SK-N-SH (cell line): ENCODE measurements at regions not wholly inside any gene's neighbourhood (a gene's known extent, or its start where the extent isn't known, plus 50 kb on each side); places are given as distances from the start of the nearest gene placed in this dataset.

Source experiments
- CTCF ChIA-PET: fragments of 300-600, 350-600 bp; formaldehyde crosslinking; extraction: SDS; loops from one replicate; lab custom pipeline; 2021; lab: Yijun Ruan, JAX
- POLR2A ChIA-PET: fragments of 350-600 bp; sonication (Branson Sonifier 250); formaldehyde crosslinking; extraction: SDS; loops from one replicate; lab custom pipeline; 2020; ENCODE audit warnings: antibody characterized with exemption, inconsistent platforms; lab: Yijun Ruan, JAX
- DNase-seq: peaks from one replicate; pipeline ENCODE4 v3.0.0; 2012
- H2AFZ ChIP-seq: fragments of 200-600 bp; sonication (generic); 2 replicates; pipeline ENCODE4 v1.8.1; 2016; ENCODE audit warnings: antibody characterized with exemption, mild to moderate bottlenecking, low read depth
- H3F3A ChIP-seq: fragments of 200-600 bp; sonication (generic); replicated peaks from 2 replicates; pipeline ENCODE3; 2016; ENCODE audit warnings: antibody characterized with exemption, mild to moderate bottlenecking; ENCODE audit not compliant: insufficient read depth
- H3K27ac ChIP-seq, 2 experiments: fragments of 200-500 bp in 1 of 2; fragments of 200-600 bp in 1 of 2; sonication (Bioruptor generic) in 1 of 2; sonication (generic), shearing (Covaris generic) in 1 of 2; 2 replicates each; pipeline versions ENCODE4 v1.5.1 to v1.6.1; 2014 to 2016; ENCODE audit warnings: low read depth in 2 of 2, inconsistent platforms in 1 of 2, low read length in 1 of 2, mild to moderate bottlenecking in 1 of 2, mixed read lengths in 1 of 2
- H3K27me3 ChIP-seq: fragments of 200-600 bp; sonication (generic), shearing (Covaris generic); 2 replicates; pipeline ENCODE4 v1.6.1; 2016; ENCODE audit warnings: mixed run types; ENCODE audit not compliant: insufficient read depth
- H3K36me3 ChIP-seq, 2 experiments: fragments of 200-500 bp in 1 of 2; fragments of 200-600 bp in 1 of 2; sonication (Bioruptor generic) in 1 of 2; sonication (generic) in 1 of 2; replicated peaks in 1 of 2; 2 replicates each; pipeline versions ENCODE3 to v1.5.1; 2014 to 2016; ENCODE audit warnings: low read length in 1 of 2, mild to moderate bottlenecking in 1 of 2; ENCODE audit not compliant: insufficient read depth in 2 of 2, control insufficient read depth in 1 of 2
- H3K4me1 ChIP-seq, 2 experiments: fragments of 200-500 bp in 1 of 2; fragments of 200-600 bp in 1 of 2; sonication (Bioruptor generic) in 1 of 2; sonication (generic), shearing (Covaris generic) in 1 of 2; 2 replicates each; pipeline versions ENCODE4 v1.5.1 to v1.6.1; 2014 to 2016; ENCODE audit warnings: low read depth in 1 of 2, low read length in 1 of 2, mixed run types in 1 of 2; ENCODE audit not compliant: insufficient read depth in 2 of 2, control insufficient read depth in 1 of 2
- H3K4me2 ChIP-seq: fragments of 200-600 bp; sonication (generic), shearing (Covaris generic); 2 replicates; pipeline ENCODE4 v1.6.1; 2017; ENCODE audit warnings: mixed run types
- H3K4me3 ChIP-seq, 2 experiments: fragments of 200-500 bp in 1 of 2; fragments of 200-600 bp in 1 of 2; sonication (Bioruptor generic) in 1 of 2; sonication (generic), shearing (Covaris generic) in 1 of 2; 2 replicates each; pipeline versions ENCODE4 v1.5.1 to v1.8.1; 2014 to 2016; ENCODE audit warnings: low read depth in 2 of 2, inconsistent platforms in 1 of 2, low read length in 1 of 2, mild to moderate bottlenecking in 1 of 2, mixed read lengths in 1 of 2, moderate library complexity in 1 of 2
- H3K79me2 ChIP-seq: fragments of 200-600 bp; sonication (generic); 2 replicates; pipeline ENCODE4 v1.8.1; 2017; ENCODE audit warnings: mild to moderate bottlenecking; ENCODE audit not compliant: insufficient read depth
- H3K9ac ChIP-seq: fragments of 200-600 bp; sonication (generic); 2 replicates; pipeline ENCODE4 v1.6.1; 2017; ENCODE audit warnings: mixed run types
- H3K9me2 ChIP-seq: fragments of 200-600 bp; sonication (generic); 2 replicates; pipeline ENCODE4 v1.6.1; 2017; ENCODE audit warnings: mixed run types
- H3K9me3 ChIP-seq: fragments of 200-600 bp; sonication (generic); 2 replicates; pipeline ENCODE4 v1.6.1; 2017; ENCODE audit warnings: mixed run types, mild to moderate bottlenecking, moderate library complexity
- H4K20me1 ChIP-seq: fragments of 200-600 bp; sonication (generic); 2 replicates; pipeline ENCODE4 v1.6.1; 2017; ENCODE audit warnings: mild to moderate bottlenecking, mixed run types; ENCODE audit not compliant: insufficient read depth
- CHD2 ChIP-seq: fragments of 150-350 bp; IDR thresholded peaks from 2 replicates; pipeline ENCODE4 v1.6.1; 2018; ENCODE audit warnings: low read length; ENCODE audit not compliant: partially characterized antibody
- EP300 ChIP-seq, 2 experiments: IDR thresholded peaks; 2 replicates each; pipeline versions ENCODE4 v1.4.0 to v1.6.1; 2012; ENCODE audit warnings: borderline replicate concordance in 1 of 2, low read depth in 1 of 2, low read length in 1 of 2
- FOSL2 ChIP-seq: IDR thresholded peaks from 2 replicates; pipeline ENCODE4 v1.4.0; 2012; ENCODE audit warnings: low read depth, mild to moderate bottlenecking, moderate library complexity, borderline replicate concordance
- FOXJ3 ChIP-seq: sonication (generic); formaldehyde crosslinking; IDR thresholded peaks from 2 replicates; pipeline ENCODE4 v1.5.1; 2020; ENCODE audit warnings: mild to moderate bottlenecking, missing genetic modification reagents
- GATA2 ChIP-seq: sonication (generic); formaldehyde crosslinking; IDR thresholded peaks from 2 replicates; pipeline ENCODE4 v1.5.0; 2020; ENCODE audit warnings: mild to moderate bottlenecking, missing genetic modification reagents
- MAX ChIP-seq: IDR thresholded peaks from 2 replicates; pipeline ENCODE4 v1.4.0; 2012; ENCODE audit warnings: low read depth
- NFIC ChIP-seq: IDR thresholded peaks from 2 replicates; pipeline ENCODE4 v1.4.0; 2012; ENCODE audit warnings: borderline replicate concordance
- PBX3 ChIP-seq: IDR thresholded peaks from 2 replicates; pipeline ENCODE4; 2012
- POLR2AphosphoS5 ChIP-seq: IDR thresholded peaks from 2 replicates; pipeline ENCODE4 v1.6.1; 2012; ENCODE audit warnings: low read depth, low read length
- RCOR1 ChIP-seq: fragments of 150-350 bp; IDR thresholded peaks from 2 replicates; pipeline ENCODE4 v1.6.1; 2017; ENCODE audit warnings: antibody characterized with exemption, low read length
- RFX5 ChIP-seq: IDR thresholded peaks from 2 replicates; pipeline ENCODE4 v1.6.1; 2012; ENCODE audit warnings: mild to moderate bottlenecking, improper control_type of control experiment, low read length
- RXRA ChIP-seq: IDR thresholded peaks from 2 replicates; pipeline ENCODE4 v1.4.0; 2012; ENCODE audit warnings: low read depth, mild to moderate bottlenecking, borderline replicate concordance
- SIN3A ChIP-seq: IDR thresholded peaks from 2 replicates; pipeline ENCODE4 v1.6.1; 2012; ENCODE audit warnings: low read depth, mild to moderate bottlenecking, low read length, moderate library complexity, borderline replicate concordance
- SMC3 ChIP-seq: IDR thresholded peaks from 2 replicates; pipeline ENCODE4 v1.6.1; 2012; ENCODE audit warnings: low read depth, low read length, improper control_type of control experiment
- TAF1 ChIP-seq: IDR thresholded peaks from 2 replicates; pipeline ENCODE4 v1.6.1; 2012; ENCODE audit warnings: low read depth, mild to moderate bottlenecking, low read length, moderate library complexity, borderline replicate concordance
- TCF12 ChIP-seq: IDR thresholded peaks from 2 replicates; pipeline ENCODE4 v1.4.0; 2012
- TEAD4 ChIP-seq: IDR thresholded peaks from 2 replicates; pipeline ENCODE4 v1.4.0; 2012; ENCODE audit warnings: mild to moderate bottlenecking, borderline replicate concordance; ENCODE audit not compliant: insufficient read depth
- USF2 ChIP-seq: fragments of 150-350 bp; IDR thresholded peaks from 2 replicates; pipeline ENCODE4 v1.6.1; 2017; ENCODE audit warnings: antibody characterized with exemption, low read length, low read depth, borderline replicate concordance
- ZBTB33 ChIP-seq: IDR thresholded peaks from 2 replicates; pipeline ENCODE4 v1.4.0; 2012; ENCODE audit warnings: low read depth, borderline replicate concordance
- WGBS: methylation state at CpG from one replicate; pipeline ENCODE4 v1.1.6; 2017; ENCODE audit warnings: low lambda C conversion rate; 5-methylcytosine and 5-hydroxymethylcytosine counted together

GRCh38 chr14:55746558-55746957, 166.6 kb downstream of the KTN1 start:
- Histone ChIP-seq H3K4me2 (no peak overlapping the region), H3K4me1 (no peaks in the 10 kb centered on the region), H3K9ac (no peak overlapping the region), H3K9me2 (no peaks in the 10 kb centered on the region), H4K20me1 (no peaks in the 10 kb centered on the region), H3K36me3 (no peaks in the 10 kb centered on the region), H3K9me3 (no peaks in the 10 kb centered on the region), H3K27ac (no peak overlapping the region), H3F3A (no peaks in the 10 kb centered on the region), H3K4me3 (no peak overlapping the region), H2AFZ (no peak overlapping the region), H3K27me3 (no peaks in the 10 kb centered on the region), H3K79me2 (no peaks in the 10 kb centered on the region)
- ChIA-PET POLR2A (no interaction called here), CTCF (no interaction called here)
- no peak for TF ChIP-seq NFIC
- TF ChIP-seq ZBTB33, result no peak
- no peak for TF ChIP-seq FOSL2
- TF ChIP-seq POLR2AphosphoS5, result no peak
- TF ChIP-seq EP300 (IDR thresholded peaks at IDR 0.05; ENCODE audit: borderline replicate concordance in 1 of 2, low read depth in 1 of 2, low read length in 1 of 2), result no peak
- TF ChIP-seq SMC3, result no peak
- TF ChIP-seq FOXJ3 (CRISPR knock-in tag), result no peak
- no peak for TF ChIP-seq TEAD4
- TF ChIP-seq RCOR1, result no peak
- TF ChIP-seq USF2, result no peak
- no peak for TF ChIP-seq SIN3A
- no peak for TF ChIP-seq RXRA
- TF ChIP-seq GATA2 (CRISPR knock-in tag), result no peak
- TF ChIP-seq TCF12, result no peak
- no peak for TF ChIP-seq TAF1
- no peak for TF ChIP-seq PBX3
- no peak for TF ChIP-seq RFX5
- no peak for TF ChIP-seq CHD2
- TF ChIP-seq MAX, result no peak
- no peak for DNase-seq
- WGBS, result 83% methylated on average over 2 of the region's 2 CpGs
